ENCODE measurements at regions not wholly inside any gene's neighbourhood (a gene's known extent, or its start where the extent isn't known, plus 50 kb on each side); places are given as distances from the start of the nearest gene placed in this dataset.
A peak's percentile ranks its signal among the peaks of the same experiment; 100 is the strongest.

DNA sequence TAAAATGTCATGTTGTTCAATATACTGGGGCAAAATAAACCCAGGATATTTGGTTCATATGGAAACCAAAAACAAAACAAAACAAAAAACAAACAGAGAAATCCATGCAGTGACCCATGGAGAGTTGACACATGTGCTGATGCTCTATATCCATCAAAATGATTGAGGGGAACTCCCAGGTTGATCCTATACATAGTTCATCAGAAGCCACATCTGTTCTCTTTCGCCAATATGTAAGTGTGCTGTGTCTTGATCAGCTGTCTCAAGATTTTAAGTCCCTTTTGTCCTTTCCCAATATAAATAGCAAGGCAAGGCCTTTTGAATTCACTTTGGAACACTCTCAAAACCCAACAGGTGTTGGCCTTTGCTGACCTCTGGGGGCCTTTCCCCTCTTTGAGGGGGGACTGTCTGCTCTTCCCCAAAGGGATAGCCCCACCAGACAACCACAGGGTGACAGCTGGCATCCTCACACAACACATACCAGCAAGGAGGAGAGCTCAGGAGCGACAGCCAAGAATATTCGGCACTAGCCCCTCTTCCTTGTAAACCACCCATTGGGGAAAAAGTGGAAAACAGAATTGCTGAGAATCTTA lies 209.4 kb upstream of the CD96 start:
- H3K27ac ChIP-seq: no peak overlapping the region
- TF ChIP-seq, protein P1, sequence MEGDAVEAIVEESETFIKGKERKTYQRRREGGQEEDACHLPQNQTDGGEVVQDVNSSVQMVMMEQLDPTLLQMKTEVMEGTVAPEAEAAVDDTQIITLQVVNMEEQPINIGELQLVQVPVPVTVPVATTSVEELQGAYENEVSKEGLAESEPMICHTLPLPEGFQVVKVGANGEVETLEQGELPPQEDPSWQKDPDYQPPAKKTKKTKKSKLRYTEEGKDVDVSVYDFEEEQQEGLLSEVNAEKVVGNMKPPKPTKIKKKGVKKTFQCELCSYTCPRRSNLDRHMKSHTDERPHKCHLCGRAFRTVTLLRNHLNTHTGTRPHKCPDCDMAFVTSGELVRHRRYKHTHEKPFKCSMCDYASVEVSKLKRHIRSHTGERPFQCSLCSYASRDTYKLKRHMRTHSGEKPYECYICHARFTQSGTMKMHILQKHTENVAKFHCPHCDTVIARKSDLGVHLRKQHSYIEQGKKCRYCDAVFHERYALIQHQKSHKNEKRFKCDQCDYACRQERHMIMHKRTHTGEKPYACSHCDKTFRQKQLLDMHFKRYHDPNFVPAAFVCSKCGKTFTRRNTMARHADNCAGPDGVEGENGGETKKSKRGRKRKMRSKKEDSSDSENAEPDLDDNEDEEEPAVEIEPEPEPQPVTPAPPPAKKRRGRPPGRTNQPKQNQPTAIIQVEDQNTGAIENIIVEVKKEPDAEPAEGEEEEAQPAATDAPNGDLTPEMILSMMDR (conservative IDR thresholded peaks at IDR 0.05): no peak
- no peak for TF ChIP-seq ZFX (IDR thresholded peaks at IDR 0.05)

DNA sequence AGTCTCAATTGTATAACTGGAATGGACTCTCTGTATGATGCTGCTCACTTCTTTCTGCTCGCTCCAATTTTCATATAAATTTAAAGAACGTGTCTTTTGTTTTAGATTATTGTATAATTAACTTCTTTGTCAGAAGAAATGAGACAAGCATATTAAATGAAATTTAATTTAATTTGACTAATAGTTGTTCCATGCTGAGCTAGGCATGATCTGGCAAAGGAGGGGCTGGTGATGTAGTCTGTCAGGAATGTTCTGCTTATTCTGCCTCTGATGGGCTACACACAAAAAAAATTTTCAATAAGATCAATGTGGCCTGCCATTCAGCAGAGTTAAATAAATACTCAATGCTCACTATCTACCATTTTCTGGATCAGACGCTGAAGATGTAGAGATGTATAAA lies 208.4 kb upstream of the CD96 start:
- TF ChIP-seq, protein P1 (conservative IDR thresholded peaks at IDR 0.05): no peak
- no peak for TF ChIP-seq ZFX (IDR thresholded peaks at IDR 0.05)
- no peak overlapping the region for H3K27ac ChIP-seq

DNA sequence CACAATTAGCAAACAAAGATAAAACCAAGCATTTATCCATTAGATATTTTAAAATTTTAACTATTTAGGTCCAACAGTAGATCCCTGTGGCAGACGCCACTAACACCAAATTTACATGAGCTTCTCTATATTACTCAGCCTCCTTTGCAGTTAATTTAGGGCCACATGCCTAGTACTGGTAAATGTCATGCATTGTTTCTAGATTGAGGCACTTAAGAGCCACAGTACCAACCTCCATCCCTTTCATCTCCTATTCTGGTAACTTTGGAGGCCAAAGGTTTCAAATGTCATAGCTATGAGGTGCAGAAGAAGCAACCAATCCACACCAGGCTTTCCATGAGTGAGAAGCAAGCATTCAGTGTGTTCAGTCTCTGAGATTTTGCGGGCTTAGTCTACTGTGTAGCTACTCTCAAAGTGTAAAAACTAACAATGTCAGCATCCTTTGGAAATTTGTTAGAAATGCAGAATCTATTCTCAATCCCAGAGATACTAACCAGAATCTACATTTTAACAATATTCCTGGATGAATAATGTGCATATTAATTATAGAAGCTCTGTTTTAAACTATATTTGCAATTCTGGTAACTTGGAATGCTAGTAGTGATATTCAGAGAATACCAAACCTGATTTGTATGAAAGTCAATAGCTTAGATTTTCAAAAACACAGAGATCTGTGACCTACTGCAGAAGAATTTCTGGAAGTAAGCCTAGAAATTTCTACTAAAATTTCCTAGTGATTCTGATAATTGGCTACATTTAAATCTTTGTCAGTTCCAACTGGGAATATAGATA lies 206.3 kb upstream of the CD96 start:
- H3K27ac ChIP-seq: no peak overlapping the region
- TF ChIP-seq, protein P1 (conservative IDR thresholded peaks at IDR 0.05): no peak
- TF ChIP-seq ZFX (IDR thresholded peaks at IDR 0.05): no peak

DNA sequence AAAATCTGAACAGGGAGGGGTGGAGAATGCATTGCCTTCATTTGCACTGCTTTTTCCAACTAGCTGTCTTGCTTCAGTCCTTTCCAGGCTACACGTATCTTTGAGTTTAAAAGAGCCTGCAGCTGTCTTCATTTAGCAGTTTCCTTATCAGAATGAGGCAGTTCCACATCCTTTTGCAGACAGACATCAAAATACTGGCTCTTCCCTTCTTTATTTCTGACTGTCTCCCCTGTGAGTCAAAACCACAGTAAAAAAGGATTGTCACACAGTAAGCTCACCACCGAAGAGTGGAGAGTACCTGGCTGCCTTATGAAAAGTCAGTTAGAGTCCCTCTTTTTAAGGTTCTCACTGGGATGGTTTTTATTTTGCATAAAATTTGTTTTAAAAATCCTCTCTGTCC lies 205.5 kb upstream of the CD96 start:
- H3K27ac ChIP-seq: no peak overlapping the region
- TF ChIP-seq, protein P1 (conservative IDR thresholded peaks at IDR 0.05): no peak
- no peak for TF ChIP-seq ZFX (IDR thresholded peaks at IDR 0.05)

DNA sequence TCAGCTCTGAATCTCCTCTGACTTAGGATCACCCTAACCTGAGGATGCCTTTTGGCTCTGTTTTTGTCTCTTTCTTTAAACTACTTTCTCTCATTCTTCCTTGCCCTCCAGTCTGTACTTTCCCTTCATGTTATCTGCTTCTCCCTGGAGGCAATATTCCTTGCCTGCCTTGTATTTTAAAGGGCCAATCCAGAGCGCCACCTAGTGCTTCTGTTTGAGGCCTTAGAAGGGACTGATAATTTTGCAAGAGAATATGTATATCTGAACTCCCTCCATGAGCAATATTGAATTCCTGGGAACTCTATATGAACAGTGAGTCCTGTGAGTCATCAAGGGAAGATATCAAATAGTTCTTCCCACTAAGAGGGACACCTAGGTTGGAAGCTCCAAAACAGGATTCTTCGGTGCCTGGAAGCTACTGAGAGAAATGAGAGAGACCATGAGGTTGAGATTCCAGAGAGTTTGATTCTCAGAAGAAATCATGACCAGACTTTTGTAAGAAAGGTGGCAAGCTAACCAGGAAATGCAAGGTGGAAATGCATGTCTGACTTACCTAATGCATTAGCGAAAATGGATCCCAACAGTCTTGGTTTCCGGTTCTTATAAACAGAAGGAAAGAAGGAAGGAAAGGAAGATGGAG lies 203.8 kb upstream of the CD96 start:
- TF ChIP-seq, protein P1 (conservative IDR thresholded peaks at IDR 0.05): peak; percentile 87
- no peak for TF ChIP-seq ZFX (IDR thresholded peaks at IDR 0.05)
- H3K27ac ChIP-seq: no peak overlapping the region

DNA sequence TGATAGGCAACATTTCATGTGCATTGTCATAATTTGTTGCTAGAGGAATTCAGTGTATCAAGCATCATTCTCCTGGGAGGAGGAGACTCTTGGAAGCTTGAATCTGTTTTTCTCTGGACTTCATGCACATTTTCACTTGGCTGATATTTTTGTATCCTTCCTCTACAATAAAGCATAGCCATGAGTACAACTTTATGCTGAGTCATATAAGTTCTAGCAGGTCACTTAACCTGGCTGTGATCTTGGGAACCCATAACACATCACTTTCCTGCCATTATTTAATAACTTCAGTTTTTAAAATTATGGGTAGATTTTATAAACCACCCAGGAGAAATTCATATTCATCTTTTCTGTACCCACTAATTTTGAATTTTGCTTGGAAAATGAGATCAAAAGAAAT lies 203.0 kb upstream of the CD96 start:
- H3K27ac ChIP-seq: no peak overlapping the region
- TF ChIP-seq, protein P1 (conservative IDR thresholded peaks at IDR 0.05): no peak
- no peak for TF ChIP-seq ZFX (IDR thresholded peaks at IDR 0.05)

DNA sequence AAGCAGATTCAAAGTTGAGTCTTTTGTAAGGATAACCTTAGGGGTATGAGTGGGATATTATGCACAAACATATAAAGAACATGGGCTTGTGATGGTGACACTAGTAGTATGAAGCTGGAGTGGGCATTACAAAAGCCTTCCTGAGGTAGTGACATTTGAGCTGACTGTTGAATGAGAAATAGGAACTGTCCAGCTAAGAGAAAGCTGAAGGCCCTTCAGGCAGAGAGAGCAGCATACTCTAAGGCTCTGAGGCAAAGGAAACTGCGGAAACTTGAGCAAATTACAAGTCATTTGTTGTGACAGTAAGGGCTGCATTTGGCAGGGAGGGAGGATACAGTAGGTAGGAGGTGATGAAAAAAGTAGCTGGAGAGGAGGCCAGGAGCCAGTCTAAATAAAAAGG lies 190.7 kb upstream of the CD96 start:
- TF ChIP-seq, protein P1 (conservative IDR thresholded peaks at IDR 0.05): no peak
- TF ChIP-seq ZFX (IDR thresholded peaks at IDR 0.05): no peak
- no peak overlapping the region for H3K27ac ChIP-seq
